ENCODE measurements at regions not wholly inside any gene's neighbourhood (a gene's known extent, or its start where the extent isn't known, plus 50 kb on each side); places are given as distances from the start of the nearest gene placed in this dataset.

GRCh38 chr3:195008816-195009215, 262.1 kb downstream of the XXYLT1 start:
- no peak for TF ChIP-seq CTCF (IDR thresholded peaks at IDR 0.05; ENCODE audit: low read depth, low read length, missing control alignments)
- in situ Hi-C loops (cut with HindIII; ENCODE audit: low pct_ligation_motif_present, low sequenced_read_pairs) = no loop called here
- no peak for DNase-seq
- Histone ChIP-seq H3K27ac (no peak overlapping the region), H3K27me3 (replicated peaks) (peaks cover 8% of the 10 kb centered on the region), H3K4me3 (ENCODE audit: low read depth, low read length) (no peak overlapping the region), H3K36me3 (replicated peaks) (no peaks in the 10 kb centered on the region)

- peaks cover 8% of the 10 kb centered on the region for H3K27me3 ChIP-seq (replicated peaks)
- DNase-seq = no peak
- TF ChIP-seq CTCF (IDR thresholded peaks at IDR 0.05; ENCODE audit: low read depth, low read length, missing control alignments) = no peak
Observed at GRCh38 chr3:195009616-195010015, 261.3 kb downstream of the XXYLT1 start.

GRCh38 chr3:195010551-195011100, 260.3 kb downstream of the XXYLT1 start:
- TF ChIP-seq CTCF (IDR thresholded peaks at IDR 0.05; ENCODE audit: low read depth, low read length, missing control alignments) = no peak
- no peaks in the 10 kb centered on the region for H3K36me3 ChIP-seq (replicated peaks)
- H3K27ac ChIP-seq = no peak overlapping the region
- peaks cover 7% of the 10 kb centered on the region for H3K27me3 ChIP-seq (replicated peaks)
- no peak overlapping the region for H3K4me3 ChIP-seq (ENCODE audit: low read depth, low read length)
- DNase-seq = no peak
- in situ Hi-C loops (cut with HindIII; ENCODE audit: low pct_ligation_motif_present, low sequenced_read_pairs) = no loop called here

More at GRCh38 chr3:195009616-195010015, 261.3 kb downstream of the XXYLT1 start:
- H3K36me3 ChIP-seq (replicated peaks) = no peaks in the 10 kb centered on the region
- in situ Hi-C loops (cut with HindIII; ENCODE audit: low pct_ligation_motif_present, low sequenced_read_pairs) = no loop called here
- no peak overlapping the region for H3K27ac ChIP-seq
- no peak overlapping the region for H3K4me3 ChIP-seq (ENCODE audit: low read depth, low read length)

GRCh38 chr3:195011231-195011834, 259.6 kb downstream of the XXYLT1 start:
- in situ Hi-C loops (cut with HindIII; ENCODE audit: low pct_ligation_motif_present, low sequenced_read_pairs) = no loop called here
- H3K36me3 ChIP-seq (replicated peaks) = no peaks in the 10 kb centered on the region
- H3K4me3 ChIP-seq (ENCODE audit: low read depth, low read length) = no peak overlapping the region
- H3K27ac ChIP-seq = no peak overlapping the region
- no peak for TF ChIP-seq CTCF (IDR thresholded peaks at IDR 0.05; ENCODE audit: low read depth, low read length, missing control alignments)
- peaks cover 3% of the 10 kb centered on the region for H3K27me3 ChIP-seq (replicated peaks)
- DNase-seq = no peak

GRCh38 chr3:195012100-195012499, 258.9 kb downstream of the XXYLT1 start:
- H3K36me3 ChIP-seq (replicated peaks) = no peaks in the 10 kb centered on the region
- H3K27ac ChIP-seq = no peak overlapping the region
- H3K4me3 ChIP-seq (ENCODE audit: low read depth, low read length) = no peak overlapping the region
- DNase-seq = no peak
- peaks cover under 1% of the 10 kb centered on the region for H3K27me3 ChIP-seq (replicated peaks)
- in situ Hi-C loops (cut with HindIII; ENCODE audit: low pct_ligation_motif_present, low sequenced_read_pairs) = no loop called here
- TF ChIP-seq CTCF (IDR thresholded peaks at IDR 0.05; ENCODE audit: low read depth, low read length, missing control alignments) = no peak

GRCh38 chr3:195012571-195012970, 258.4 kb downstream of the XXYLT1 start:
- in situ Hi-C loops (cut with HindIII; ENCODE audit: low pct_ligation_motif_present, low sequenced_read_pairs) = no loop called here
- H3K27me3 ChIP-seq (replicated peaks) = no peaks in the 10 kb centered on the region

More at GRCh38 chr3:195012571-195012970, 258.4 kb downstream of the XXYLT1 start:
- no peak for TF ChIP-seq CTCF (IDR thresholded peaks at IDR 0.05; ENCODE audit: low read depth, low read length, missing control alignments)
- no peak overlapping the region for H3K27ac ChIP-seq
- H3K36me3 ChIP-seq (replicated peaks) = no peaks in the 10 kb centered on the region
- DNase-seq = no peak
- H3K4me3 ChIP-seq (ENCODE audit: low read depth, low read length) = no peak overlapping the region
